Spinal cord (tissue), 9 donors: ENCODE measurements at regions not wholly inside any gene's neighbourhood (a gene's known extent, or its start where the extent isn't known, plus 50 kb on each side); places are given as distances from the start of the nearest gene placed in this dataset.

Source experiments
- DNase-seq, 6 donors: peaks; one replicate each; pipeline versions ENCODE4 v3.0.0 to v3.0.0-alpha.2; 2013 to 2015; ENCODE audit warnings: low spot score in 6 of 6, low read depth in 4 of 6
- H3K27ac ChIP-seq: one replicate; pipeline ENCODE4 v1.5.1; 2013; ENCODE audit warnings: low read depth, low read length, control low read depth
- H3K27me3 ChIP-seq: one replicate; pipeline ENCODE4 v1.6.1; 2013; ENCODE audit warnings: low read length; ENCODE audit not compliant: control insufficient read depth, insufficient read depth
- H3K36me3 ChIP-seq: one replicate; pipeline ENCODE4 v1.6.1; 2013; ENCODE audit warnings: low read length; ENCODE audit not compliant: control insufficient read depth, insufficient read depth
- H3K4me1 ChIP-seq: one replicate; pipeline ENCODE4 v1.6.1; 2013; ENCODE audit warnings: low read length; ENCODE audit not compliant: control insufficient read depth, insufficient read depth
- H3K4me3 ChIP-seq: one replicate; pipeline ENCODE4 v1.5.1; 2013; ENCODE audit warnings: low read depth, low read length, control low read depth
- H3K9me3 ChIP-seq: one replicate; pipeline ENCODE4 v1.6.1; 2013; ENCODE audit warnings: low read length; ENCODE audit not compliant: control insufficient read depth, insufficient read depth
- WGBS: methylation state at CpG from one replicate; pipeline ENCODE4 v1.1.5; 2013; ENCODE audit warnings: missing lambda C conversion rate; ENCODE audit not compliant: insufficient coverage; 5-methylcytosine and 5-hydroxymethylcytosine counted together
- donor health status: healthy.

GRCh38 chr10:89085153-89085552, 94.6 kb downstream of the FAS start:
- no peaks in the 10 kb centered on the region for H3K36me3 ChIP-seq
- H3K4me3 ChIP-seq, result no peak overlapping the region
- H3K4me1 ChIP-seq, result peaks cover 4% of the 10 kb centered on the region
- 90% methylated on average over 3 of the region's 4 CpGs for WGBS
- H3K9me3 ChIP-seq, result no peaks in the 10 kb centered on the region
- no peaks in the 10 kb centered on the region for H3K27me3 ChIP-seq
- no peak for DNase-seq
- H3K27ac ChIP-seq, result no peak overlapping the region

- no peak overlapping the region for H3K4me3 ChIP-seq
- no peak for DNase-seq
- no peaks in the 10 kb centered on the region for H3K36me3 ChIP-seq
- H3K4me1 ChIP-seq, result peaks cover 4% of the 10 kb centered on the region
- H3K27ac ChIP-seq, result no peak overlapping the region
- no peaks in the 10 kb centered on the region for H3K9me3 ChIP-seq
- 100% methylated on average over 1 of the region's 5 CpGs for WGBS
- H3K27me3 ChIP-seq, result no peaks in the 10 kb centered on the region
Observed at GRCh38 chr10:89082086-89082485, 91.5 kb downstream of the FAS start.

- no peak overlapping the region for H3K27ac ChIP-seq
- H3K9me3 ChIP-seq, result no peaks in the 10 kb centered on the region
- no peak overlapping the region for H3K4me3 ChIP-seq
- no peaks in the 10 kb centered on the region for H3K27me3 ChIP-seq
- no peaks in the 10 kb centered on the region for H3K4me1 ChIP-seq
- DNase-seq, result no peak
- no peaks in the 10 kb centered on the region for H3K36me3 ChIP-seq
- WGBS, result no CpG with 5 or more reads among the region's 3 CpGs
Observed at GRCh38 chr10:89080660-89081059, 90.1 kb downstream of the FAS start.

GRCh38 chr10:89079961-89080360, 89.4 kb downstream of the FAS start:
- Histone ChIP-seq H3K27ac (no peak overlapping the region), H3K27me3 (no peaks in the 10 kb centered on the region), H3K36me3 (no peaks in the 10 kb centered on the region), H3K9me3 (no peaks in the 10 kb centered on the region), H3K4me1 (no peaks in the 10 kb centered on the region), H3K4me3 (no peak overlapping the region)
- no peak for DNase-seq
- no CpG with 5 or more reads among the region's 1 CpG for WGBS

- H3K27ac ChIP-seq, result no peak overlapping the region
- H3K36me3 ChIP-seq, result no peaks in the 10 kb centered on the region
- no peak for DNase-seq
- H3K9me3 ChIP-seq, result no peaks in the 10 kb centered on the region
- no peaks in the 10 kb centered on the region for H3K4me1 ChIP-seq
- H3K4me3 ChIP-seq, result no peak overlapping the region
- H3K27me3 ChIP-seq, result no peaks in the 10 kb centered on the region
- 86% methylated on average over 5 of the region's 9 CpGs for WGBS
Observed at GRCh38 chr10:89078724-89079672, 88.4 kb downstream of the FAS start.

- no peaks in the 10 kb centered on the region for H3K9me3 ChIP-seq
- WGBS, result no CpG with 5 or more reads among the region's 2 CpGs
- H3K36me3 ChIP-seq, result no peaks in the 10 kb centered on the region
- H3K27me3 ChIP-seq, result no peaks in the 10 kb centered on the region
- no peaks in the 10 kb centered on the region for H3K4me1 ChIP-seq
- no peak overlapping the region for H3K4me3 ChIP-seq
- DNase-seq, result no peak
- no peak overlapping the region for H3K27ac ChIP-seq
Observed at GRCh38 chr10:89076120-89076519, 85.5 kb downstream of the FAS start.

GRCh38 chr10:89075631-89076030, 85.0 kb downstream of the FAS start:
- DNase-seq, result no peak
- no CpG with 5 or more reads among the region's 1 CpG for WGBS
- Histone ChIP-seq H3K36me3 (no peaks in the 10 kb centered on the region), H3K4me1 (no peaks in the 10 kb centered on the region), H3K9me3 (no peaks in the 10 kb centered on the region), H3K27ac (no peak overlapping the region), H3K4me3 (no peak overlapping the region), H3K27me3 (no peaks in the 10 kb centered on the region)

GRCh38 chr10:89074120-89074519, 83.5 kb downstream of the FAS start:
- no peaks in the 10 kb centered on the region for H3K9me3 ChIP-seq
- DNase-seq, result peak in 2 of 6 donors; percentile 7 to 10
- H3K4me3 ChIP-seq, result no peak overlapping the region

GRCh38 chr10:89073719-89074118, 83.1 kb downstream of the FAS start:
- DNase-seq, result no peak
- Histone ChIP-seq H3K27ac (no peak overlapping the region), H3K4me3 (no peak overlapping the region)

More at GRCh38 chr10:89074120-89074519, 83.5 kb downstream of the FAS start:
- 80% methylated on average over 1 of the region's 3 CpGs for WGBS
- H3K27me3 ChIP-seq, result no peaks in the 10 kb centered on the region
- no peaks in the 10 kb centered on the region for H3K4me1 ChIP-seq
- H3K36me3 ChIP-seq, result no peaks in the 10 kb centered on the region
- H3K27ac ChIP-seq, result no peak overlapping the region

GRCh38 chr10:89069589-89069988, 79.0 kb downstream of the FAS start:
- no peaks in the 10 kb centered on the region for H3K9me3 ChIP-seq
- H3K4me3 ChIP-seq, result no peak overlapping the region
- no peaks in the 10 kb centered on the region for H3K36me3 ChIP-seq
- H3K27me3 ChIP-seq, result no peaks in the 10 kb centered on the region
- H3K27ac ChIP-seq, result no peak overlapping the region
- DNase-seq, result no peak
- 88% methylated on average over 4 of the region's 4 CpGs for WGBS
- H3K4me1 ChIP-seq, result no peaks in the 10 kb centered on the region

More at GRCh38 chr10:89073719-89074118, 83.1 kb downstream of the FAS start:
- Histone ChIP-seq H3K9me3 (no peaks in the 10 kb centered on the region), H3K4me1 (no peaks in the 10 kb centered on the region), H3K36me3 (no peaks in the 10 kb centered on the region), H3K27me3 (no peaks in the 10 kb centered on the region)
- WGBS, result 88% methylated on average over 1 of the region's 2 CpGs
